ENCODE measurements at regions not wholly inside any gene's neighbourhood (a gene's known extent, or its start where the extent isn't known, plus 50 kb on each side); places are given as distances from the start of the nearest gene placed in this dataset.

- TF ChIP-seq, protein P1, sequence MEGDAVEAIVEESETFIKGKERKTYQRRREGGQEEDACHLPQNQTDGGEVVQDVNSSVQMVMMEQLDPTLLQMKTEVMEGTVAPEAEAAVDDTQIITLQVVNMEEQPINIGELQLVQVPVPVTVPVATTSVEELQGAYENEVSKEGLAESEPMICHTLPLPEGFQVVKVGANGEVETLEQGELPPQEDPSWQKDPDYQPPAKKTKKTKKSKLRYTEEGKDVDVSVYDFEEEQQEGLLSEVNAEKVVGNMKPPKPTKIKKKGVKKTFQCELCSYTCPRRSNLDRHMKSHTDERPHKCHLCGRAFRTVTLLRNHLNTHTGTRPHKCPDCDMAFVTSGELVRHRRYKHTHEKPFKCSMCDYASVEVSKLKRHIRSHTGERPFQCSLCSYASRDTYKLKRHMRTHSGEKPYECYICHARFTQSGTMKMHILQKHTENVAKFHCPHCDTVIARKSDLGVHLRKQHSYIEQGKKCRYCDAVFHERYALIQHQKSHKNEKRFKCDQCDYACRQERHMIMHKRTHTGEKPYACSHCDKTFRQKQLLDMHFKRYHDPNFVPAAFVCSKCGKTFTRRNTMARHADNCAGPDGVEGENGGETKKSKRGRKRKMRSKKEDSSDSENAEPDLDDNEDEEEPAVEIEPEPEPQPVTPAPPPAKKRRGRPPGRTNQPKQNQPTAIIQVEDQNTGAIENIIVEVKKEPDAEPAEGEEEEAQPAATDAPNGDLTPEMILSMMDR (conservative IDR thresholded peaks at IDR 0.05; ENCODE audit: low read depth, low read length): no peak
- TF ChIP-seq CEBPB (IDR thresholded peaks at IDR 0.05; ENCODE audit: low read depth, low read length) (no peak), RCOR1 (IDR thresholded peaks at IDR 0.05; ENCODE audit: insufficient replicate concordance, low read length) (no peak), POLR2A (IDR thresholded peaks at IDR 0.05; ENCODE audit: low read depth, low read length) (no peak), ELK1 (IDR thresholded peaks at IDR 0.05; ENCODE audit: borderline replicate concordance, low read depth, low read length) (no peak), RFX5 (IDR thresholded peaks at IDR 0.05; ENCODE audit: low read depth, low read length) (no peak), SMC3 (IDR thresholded peaks at IDR 0.05; ENCODE audit: low read depth, low read length) (no peak), USF2 (IDR thresholded peaks at IDR 0.05; ENCODE audit: low read depth, low read length) (no peak)
These were observed 466.6 kb upstream of the ERCC4 start for GRCh38 chr16:13453325-13453724.

Measured in IMR-90 (cell line).